AG09309 (cell line): ENCODE measurements at regions not wholly inside any gene's neighbourhood (a gene's known extent, or its start where the extent isn't known, plus 50 kb on each side); places are given as distances from the start of the nearest gene placed in this dataset.

Experiments used
- DNase-seq: peaks from one replicate; pipeline ENCODE4 v3.0.0-alpha.2; 2010; ENCODE audit warnings: low read depth
- H3K4me3 ChIP-seq: 2 replicates; pipeline ENCODE4 v1.5.1; 2011; ENCODE audit warnings: mild to moderate bottlenecking, low read depth, low read length, moderate library complexity; ENCODE audit not compliant: control insufficient read depth
- CTCF ChIP-seq: IDR thresholded peaks from 2 replicates; pipeline ENCODE4 v1.5.1; 2011; ENCODE audit warnings: mild to moderate bottlenecking, low read depth, low read length, inconsistent platforms; ENCODE audit not compliant: insufficient read depth, control insufficient read depth; ENCODE audit errors: missing control alignments

DNA sequence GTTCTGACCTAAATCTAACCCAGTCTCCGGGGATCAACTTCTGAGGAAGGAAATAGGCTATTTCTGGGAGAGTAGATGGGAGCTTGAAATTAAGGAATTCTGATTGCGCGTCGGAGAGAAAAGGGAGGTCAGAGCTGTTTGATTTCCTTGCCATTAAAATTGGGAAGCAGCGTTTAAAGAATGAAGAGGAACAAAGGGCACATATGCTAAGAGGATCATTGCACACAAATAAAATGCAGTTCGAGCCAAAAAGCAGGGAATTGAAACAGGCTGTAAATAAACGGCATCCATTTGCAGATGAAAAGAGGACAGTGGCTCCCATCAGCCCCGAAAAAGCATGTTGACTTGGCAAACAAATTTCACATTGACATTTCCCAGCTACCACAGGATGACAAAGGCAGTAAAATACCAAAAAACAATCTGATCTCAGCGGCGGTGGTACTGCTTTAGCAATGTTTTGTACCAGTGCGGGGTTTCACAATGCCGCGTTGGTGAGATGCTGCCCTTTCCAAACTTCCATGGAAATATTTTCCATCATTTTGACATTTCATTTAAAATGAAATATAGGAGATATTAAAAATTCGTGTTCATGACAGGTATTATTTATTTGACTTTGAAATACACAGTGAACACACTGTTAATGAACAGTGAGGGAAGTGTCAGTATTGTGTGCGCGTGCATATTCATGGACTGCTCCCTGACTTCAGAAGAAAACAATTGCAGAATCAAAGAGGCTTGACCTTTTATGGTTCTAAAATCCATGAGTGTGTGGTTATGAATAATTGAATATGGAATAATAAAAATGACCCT is 108.8 kb downstream of the SQOR start:
- no peak overlapping the region for H3K4me3 ChIP-seq
- no peak for TF ChIP-seq CTCF
- no peak for DNase-seq

DNA sequence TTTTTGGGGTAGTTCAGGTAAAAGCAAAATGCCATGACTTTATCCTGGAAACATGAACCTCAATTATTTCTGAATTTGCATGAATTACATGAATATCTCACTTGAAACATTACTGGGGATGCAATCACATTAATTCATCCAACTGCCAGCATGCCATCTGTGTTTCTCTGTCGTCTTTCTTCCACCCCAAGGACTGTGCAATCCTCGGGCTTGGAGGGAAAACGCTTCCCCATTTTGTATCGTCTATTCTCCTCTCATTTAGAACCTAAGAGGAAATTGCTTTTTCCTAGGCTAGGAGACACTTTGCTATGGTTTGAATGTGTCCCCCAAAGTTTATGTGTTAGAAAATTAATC is 109.4 kb downstream of the SQOR start:
- H3K4me3 ChIP-seq: no peak overlapping the region
- no peak for TF ChIP-seq CTCF
- no peak for DNase-seq

- TF ChIP-seq CTCF: no peak
- DNase-seq: no peak
- no peak overlapping the region for H3K4me3 ChIP-seq
Observed at GRCh38 chr15:45747426-45747825, 112.6 kb downstream of the SQOR start.

GRCh38 chr15:45751629-45752028 is 116.8 kb downstream of the SQOR start:
- no peak overlapping the region for H3K4me3 ChIP-seq
- no peak for TF ChIP-seq CTCF
- DNase-seq: no peak

GRCh38 chr15:45759936-45760335 is 125.1 kb downstream of the SQOR start:
- H3K4me3 ChIP-seq: no peak overlapping the region
- TF ChIP-seq CTCF: no peak
- no peak for DNase-seq

GRCh38 chr15:45762726-45763125 is 127.9 kb downstream of the SQOR start:
- no peak overlapping the region for H3K4me3 ChIP-seq
- TF ChIP-seq CTCF: no peak
- no peak for DNase-seq
